GM19099 (cell line): ENCODE measurements at regions not wholly inside any gene's neighbourhood (a gene's known extent, or its start where the extent isn't known, plus 50 kb on each side); places are given as distances from the start of the nearest gene placed in this dataset.

Source experiments
- POLR2A ChIP-seq: IDR thresholded peaks from 3 replicates; pipeline ENCODE4 v1.6.1; 2011; ENCODE audit warnings: low read depth; ENCODE audit not compliant: insufficient read length; ENCODE audit errors: extremely low read depth

GRCh38 chr13:80510686-80511085 is 169.8 kb upstream of the SPRY2 start:
- TF ChIP-seq POLR2A: no peak

- TF ChIP-seq POLR2A: no peak
These were observed 168.3 kb upstream of the SPRY2 start for GRCh38 chr13:80509264-80509663.

- TF ChIP-seq POLR2A: no peak
These were observed 167.1 kb upstream of the SPRY2 start for GRCh38 chr13:80508031-80508430.

GRCh38 chr13:80504453-80504852 is 163.5 kb upstream of the SPRY2 start:
- no peak for TF ChIP-seq POLR2A

GRCh38 chr13:80502359-80502758 is 161.4 kb upstream of the SPRY2 start:
- no peak for TF ChIP-seq POLR2A

GRCh38 chr13:80501556-80501955 is 160.6 kb upstream of the SPRY2 start:
- no peak for TF ChIP-seq POLR2A

GRCh38 chr13:80499536-80500290 is 158.8 kb upstream of the SPRY2 start:
- TF ChIP-seq POLR2A: no peak

- no peak for TF ChIP-seq POLR2A
These were observed 157.5 kb upstream of the SPRY2 start for GRCh38 chr13:80498433-80498832.

- TF ChIP-seq POLR2A: no peak
These were observed 157.1 kb upstream of the SPRY2 start for GRCh38 chr13:80497978-80498377.

GRCh38 chr13:80497439-80497838 is 156.5 kb upstream of the SPRY2 start:
- no peak for TF ChIP-seq POLR2A

GRCh38 chr13:80496721-80497397 is 155.9 kb upstream of the SPRY2 start:
- TF ChIP-seq POLR2A: no peak

- no peak for TF ChIP-seq POLR2A
These were observed 145.5 kb upstream of the SPRY2 start for GRCh38 chr13:80486402-80486801.

- TF ChIP-seq POLR2A: no peak
These were observed 142.2 kb upstream of the SPRY2 start for GRCh38 chr13:80483157-80483556.

- TF ChIP-seq POLR2A: no peak
These were observed 140.7 kb upstream of the SPRY2 start for GRCh38 chr13:80481588-80481987.

GRCh38 chr13:80477661-80478443 is 136.9 kb upstream of the SPRY2 start:
- TF ChIP-seq POLR2A: no peak

- TF ChIP-seq POLR2A: no peak
These were observed 136.0 kb upstream of the SPRY2 start for GRCh38 chr13:80476953-80477352.
